ENCODE measurements at regions not wholly inside any gene's neighbourhood (a gene's known extent, or its start where the extent isn't known, plus 50 kb on each side); places are given as distances from the start of the nearest gene placed in this dataset.

- Histone ChIP-seq H3K4me2 (ENCODE audit: low read length) (no peak overlapping the region), H3K79me2 (ENCODE audit: insufficient read depth, low read length) (no peaks in the 10 kb centered on the region), H3K4me3 (ENCODE audit: insufficient read depth, low read depth, low read length) (no peak overlapping the region), H3K9ac (ENCODE audit: low read length) (no peak overlapping the region), H2AFZ (ENCODE audit: low read depth, low read length) (no peak overlapping the region), H3K27ac (ENCODE audit: low read depth, low read length) (no peak overlapping the region), H3K9me3 (ENCODE audit: insufficient read depth, low read depth, low read length) (no peaks in the 10 kb centered on the region), H3K36me3 (ENCODE audit: insufficient read depth, low read length) (no peaks in the 10 kb centered on the region), H3K4me1 (ENCODE audit: insufficient read depth, low read length) (no peaks in the 10 kb centered on the region), H3K27me3 (ENCODE audit: insufficient read depth, low read length) (no peaks in the 10 kb centered on the region), H4K20me1 (ENCODE audit: insufficient read depth, low read length) (no peaks in the 10 kb centered on the region)
- no peak overlapping the region for H3K27ac Mint-ChIP-seq (ENCODE audit: unreplicated experiment)
- FAIRE-seq (no peak), DNase-seq (ENCODE audit: low read depth) (no peak)
- H3K36me3 Mint-ChIP-seq (ENCODE audit: low read depth, unreplicated experiment): no peaks in the 10 kb centered on the region
- H3K9me3 Mint-ChIP-seq (ENCODE audit: unreplicated experiment): no peaks in the 10 kb centered on the region
- H3K4me1 Mint-ChIP-seq (ENCODE audit: low read depth, unreplicated experiment): no peaks in the 10 kb centered on the region
- TF ChIP-seq EZH2 (IDR thresholded peaks at IDR 0.05; ENCODE audit: insufficient read depth, low read length) (no peak), CTCF (IDR thresholded peaks at IDR 0.05; ENCODE audit: insufficient read depth, low read depth, low read length) (no peak)
- H3K27me3 Mint-ChIP-seq (ENCODE audit: low read depth, unreplicated experiment): no peaks in the 10 kb centered on the region
- no peak overlapping the region for H3K4me3 Mint-ChIP-seq (ENCODE audit: unreplicated experiment)
Measured at GRCh38 chr10:10860455-10860976, 157.2 kb upstream of the CELF2 start.

GRCh38 chr10:10865303-10865702 lies 152.4 kb upstream of the CELF2 start:
- Histone ChIP-seq H3K4me1 (ENCODE audit: insufficient read depth, low read length) (peaks cover 7% of the 10 kb centered on the region), H3K9me3 (ENCODE audit: insufficient read depth, low read depth, low read length) (no peaks in the 10 kb centered on the region), H4K20me1 (ENCODE audit: insufficient read depth, low read length) (no peaks in the 10 kb centered on the region), H3K9ac (ENCODE audit: low read length) (no peak overlapping the region), H3K79me2 (ENCODE audit: insufficient read depth, low read length) (no peaks in the 10 kb centered on the region), H2AFZ (ENCODE audit: low read depth, low read length) (no peak overlapping the region), H3K4me3 (ENCODE audit: insufficient read depth, low read depth, low read length) (no peak overlapping the region), H3K36me3 (ENCODE audit: insufficient read depth, low read length) (no peaks in the 10 kb centered on the region), H3K27ac (ENCODE audit: low read depth, low read length) (no peak overlapping the region), H3K27me3 (ENCODE audit: insufficient read depth, low read length) (no peaks in the 10 kb centered on the region), H3K4me2 (ENCODE audit: low read length) (no peak overlapping the region)
- H3K9me3 Mint-ChIP-seq (ENCODE audit: unreplicated experiment): no peaks in the 10 kb centered on the region
- H3K36me3 Mint-ChIP-seq (ENCODE audit: low read depth, unreplicated experiment): no peaks in the 10 kb centered on the region
- TF ChIP-seq CTCF (IDR thresholded peaks at IDR 0.05; ENCODE audit: insufficient read depth, low read depth, low read length) (no peak), EZH2 (IDR thresholded peaks at IDR 0.05; ENCODE audit: insufficient read depth, low read length) (no peak)
- H3K27me3 Mint-ChIP-seq (ENCODE audit: low read depth, unreplicated experiment): no peaks in the 10 kb centered on the region
- no peak overlapping the region for H3K27ac Mint-ChIP-seq (ENCODE audit: unreplicated experiment)
- H3K4me3 Mint-ChIP-seq (ENCODE audit: unreplicated experiment): no peak overlapping the region
- DNase-seq (ENCODE audit: low read depth): no peak
- FAIRE-seq: no peak
- peaks cover 4% of the 10 kb centered on the region for H3K4me1 Mint-ChIP-seq (ENCODE audit: low read depth, unreplicated experiment)

DNA sequence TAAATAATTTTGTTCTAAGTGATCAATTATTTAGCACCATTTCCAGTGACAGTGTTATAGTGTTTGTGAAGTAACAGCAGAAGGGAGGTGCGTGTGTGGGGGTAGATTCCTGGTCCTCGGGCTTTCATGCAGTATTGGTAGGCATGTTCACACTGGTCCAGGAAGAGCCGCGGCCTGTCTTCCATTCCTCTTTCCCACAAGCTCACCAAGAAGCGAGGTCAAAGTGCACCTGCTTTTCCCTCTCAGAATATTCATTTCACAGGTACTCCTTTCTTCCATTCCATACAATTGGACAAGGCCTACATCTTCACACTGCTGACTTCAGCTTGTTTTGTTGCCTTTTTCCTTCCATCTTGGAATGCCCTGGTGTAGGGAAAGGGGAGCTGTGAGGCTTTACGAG lies 151.8 kb upstream of the CELF2 start:
- no peaks in the 10 kb centered on the region for H4K20me1 ChIP-seq (ENCODE audit: insufficient read depth, low read length)
- FAIRE-seq (no peak), DNase-seq (ENCODE audit: low read depth) (no peak)
- peaks cover 8% of the 10 kb centered on the region for H3K4me1 Mint-ChIP-seq (ENCODE audit: low read depth, unreplicated experiment)
- H2AFZ ChIP-seq (ENCODE audit: low read depth, low read length): no peak overlapping the region
- H3K9me3 Mint-ChIP-seq (ENCODE audit: unreplicated experiment): no peaks in the 10 kb centered on the region
- H3K9ac ChIP-seq (ENCODE audit: low read length): no peak overlapping the region
- H3K27ac Mint-ChIP-seq (ENCODE audit: unreplicated experiment): no peak overlapping the region
- H3K4me3 Mint-ChIP-seq (ENCODE audit: unreplicated experiment): no peak overlapping the region
- no peaks in the 10 kb centered on the region for H3K9me3 ChIP-seq (ENCODE audit: insufficient read depth, low read depth, low read length)
- no peak for TF ChIP-seq EZH2 (IDR thresholded peaks at IDR 0.05; ENCODE audit: insufficient read depth, low read length)
- no peak for TF ChIP-seq CTCF (IDR thresholded peaks at IDR 0.05; ENCODE audit: insufficient read depth, low read depth, low read length)
- H3K27me3 Mint-ChIP-seq (ENCODE audit: low read depth, unreplicated experiment): no peaks in the 10 kb centered on the region
- H3K27me3 ChIP-seq (ENCODE audit: insufficient read depth, low read length): no peaks in the 10 kb centered on the region
- H3K79me2 ChIP-seq (ENCODE audit: insufficient read depth, low read length): no peaks in the 10 kb centered on the region
- H3K36me3 Mint-ChIP-seq (ENCODE audit: low read depth, unreplicated experiment): no peaks in the 10 kb centered on the region
- no peak overlapping the region for H3K4me3 ChIP-seq (ENCODE audit: insufficient read depth, low read depth, low read length)
- no peaks in the 10 kb centered on the region for H3K36me3 ChIP-seq (ENCODE audit: insufficient read depth, low read length)
- H3K4me2 ChIP-seq (ENCODE audit: low read length): no peak overlapping the region
- H3K4me1 ChIP-seq (ENCODE audit: insufficient read depth, low read length): peaks cover 13% of the 10 kb centered on the region
- H3K27ac ChIP-seq (ENCODE audit: low read depth, low read length): no peak overlapping the region
